ENCODE measurements at regions not wholly inside any gene's neighbourhood (a gene's known extent, or its start where the extent isn't known, plus 50 kb on each side); places are given as distances from the start of the nearest gene placed in this dataset.

GRCh38 chr13:112209266-112209665, 142.3 kb downstream of the SOX1 start:
- TF ChIP-seq CTCF (IDR thresholded peaks at IDR 0.05; ENCODE audit: insufficient read depth, low read depth, low read length) (no peak), EZH2 (IDR thresholded peaks at IDR 0.05; ENCODE audit: insufficient read depth, low read length) (no peak)

Measured in astrocyte (in vitro differentiated cells and primary cell).